ENCODE measurements at regions not wholly inside any gene's neighbourhood (a gene's known extent, or its start where the extent isn't known, plus 50 kb on each side); places are given as distances from the start of the nearest gene placed in this dataset.

- no peaks in the 10 kb centered on the region for H3K9me2 ChIP-seq (replicated peaks; ENCODE audit: low read length)
- POLR2A ChIA-PET (ENCODE audit: unreplicated experiment) = no interaction called here
- H3K4me2 ChIP-seq (ENCODE audit: low read length) = no peak overlapping the region
- H2AFZ ChIP-seq (ENCODE audit: low read length) = no peak overlapping the region
- no peak overlapping the region for H3K9ac ChIP-seq (ENCODE audit: low read length)
- BruUV-seq (replicated peaks) = no TSS peak
- no peaks in the 10 kb centered on the region for H3K27me3 ChIP-seq (ENCODE audit: low read length)
- DNase-seq = peak; percentile 1
- no peaks in the 10 kb centered on the region for H3K4me1 ChIP-seq (ENCODE audit: insufficient read depth, low read length)
- H3K4me3 ChIP-seq (ENCODE audit: low read length) = no peak overlapping the region
- H3K79me2 ChIP-seq (ENCODE audit: low read length) = no peaks in the 10 kb centered on the region
- CTCF ChIA-PET = no interaction called here
- no peaks in the 10 kb centered on the region for H3K36me3 ChIP-seq (ENCODE audit: low read depth, low read length)
- TF ChIP-seq EZH2phosphoT487 (IDR thresholded peaks at IDR 0.05; ENCODE audit: borderline replicate concordance, low read length) (no peak), CTCF (conservative IDR thresholded peaks at IDR 0.05; ENCODE audit: low read depth, low read length) (peak; percentile 31; the same call in 1 of the 2 replicates)
- 0 out of 2 replicates have a peak, but pooled peaks cover 4% of the 10 kb centered on the region for H3K9me3 ChIP-seq (ENCODE audit: low read length)
- no peaks in the 10 kb centered on the region for H4K20me1 ChIP-seq (ENCODE audit: low read length)
- intact Hi-C loops (cut with micrococcal nuclease) = no loop called here
- ATAC-seq = no peak
- H3K27ac ChIP-seq (ENCODE audit: low read length) = no peak overlapping the region
- no peaks in the 10 kb centered on the region for H3F3A ChIP-seq (ENCODE audit: low read length, unreplicated experiment)
These were observed 859.3 kb downstream of the BRD1 start for GRCh38 chr22:48968201-48968959.

- TF ChIP-seq EZH2 (IDR thresholded peaks at IDR 0.05; ENCODE audit: low read length, unreplicated experiment) (no peak), CTCF (conservative IDR thresholded peaks at IDR 0.05; ENCODE audit: low read depth, low read length) (no peak), EZH2phosphoT487 (IDR thresholded peaks at IDR 0.05; ENCODE audit: borderline replicate concordance, low read length) (no peak)
These were observed 864.3 kb downstream of the BRD1 start for GRCh38 chr22:48963405-48963804.

GRCh38 chr22:48961705-48962104 lies 866.0 kb downstream of the BRD1 start:
- Histone ChIP-seq H3K4me1 (ENCODE audit: insufficient read depth, low read length) (no peaks in the 10 kb centered on the region), H3K36me3 (ENCODE audit: low read depth, low read length) (no peaks in the 10 kb centered on the region), H3K4me2 (ENCODE audit: low read length) (no peak overlapping the region), H3K27ac (ENCODE audit: low read length) (no peak overlapping the region), H3F3A (ENCODE audit: low read length, unreplicated experiment) (no peaks in the 10 kb centered on the region), H2AFZ (ENCODE audit: low read length) (no peak overlapping the region), H3K9me2 (replicated peaks; ENCODE audit: low read length) (no peaks in the 10 kb centered on the region), H3K4me3 (ENCODE audit: low read length) (no peak overlapping the region), H3K9me3 (ENCODE audit: low read length) (0 out of 2 replicates have a peak, but pooled peaks cover 4% of the 10 kb centered on the region), H4K20me1 (ENCODE audit: low read length) (no peaks in the 10 kb centered on the region), H3K9ac (ENCODE audit: low read length) (no peak overlapping the region), H3K27me3 (ENCODE audit: low read length) (no peaks in the 10 kb centered on the region), H3K79me2 (ENCODE audit: low read length) (no peaks in the 10 kb centered on the region)
- intact Hi-C loops (cut with micrococcal nuclease) = no loop called here
- CTCF ChIA-PET = no interaction called here
- no peak for TF ChIP-seq EZH2 (IDR thresholded peaks at IDR 0.05; ENCODE audit: low read length, unreplicated experiment)
- no peak for TF ChIP-seq EZH2phosphoT487 (IDR thresholded peaks at IDR 0.05; ENCODE audit: borderline replicate concordance, low read length)
- no peak for TF ChIP-seq CTCF (conservative IDR thresholded peaks at IDR 0.05; ENCODE audit: low read depth, low read length)
- no TSS peak for BruUV-seq (replicated peaks)
- ATAC-seq (no peak), DNase-seq (no peak)
- POLR2A ChIA-PET (ENCODE audit: unreplicated experiment) = no interaction called here

More at GRCh38 chr22:48963405-48963804, 864.3 kb downstream of the BRD1 start:
- Histone ChIP-seq H4K20me1 (ENCODE audit: low read length) (no peaks in the 10 kb centered on the region), H3K9me2 (replicated peaks; ENCODE audit: low read length) (no peaks in the 10 kb centered on the region), H3F3A (ENCODE audit: low read length, unreplicated experiment) (no peaks in the 10 kb centered on the region), H3K27ac (ENCODE audit: low read length) (no peak overlapping the region), H3K4me3 (ENCODE audit: low read length) (no peak overlapping the region), H3K4me2 (ENCODE audit: low read length) (no peak overlapping the region), H3K4me1 (ENCODE audit: insufficient read depth, low read length) (no peaks in the 10 kb centered on the region), H3K79me2 (ENCODE audit: low read length) (no peaks in the 10 kb centered on the region), H3K27me3 (ENCODE audit: low read length) (no peaks in the 10 kb centered on the region), H2AFZ (ENCODE audit: low read length) (no peak overlapping the region), H3K9ac (ENCODE audit: low read length) (no peak overlapping the region), H3K9me3 (ENCODE audit: low read length) (0 out of 2 replicates have a peak, but pooled peaks cover 4% of the 10 kb centered on the region), H3K36me3 (ENCODE audit: low read depth, low read length) (no peaks in the 10 kb centered on the region)
- ATAC-seq (no peak), DNase-seq (no peak)
- ChIA-PET CTCF (no interaction called here), POLR2A (ENCODE audit: unreplicated experiment) (no interaction called here)
- intact Hi-C loops (cut with micrococcal nuclease) = no loop called here
- BruUV-seq (replicated peaks) = no TSS peak

All from PC-3 (cell line).